ENCODE measurements at regions not wholly inside any gene's neighbourhood (a gene's known extent, or its start where the extent isn't known, plus 50 kb on each side); places are given as distances from the start of the nearest gene placed in this dataset.
"Not testable (repeated sequence)": the region's sequence is repeated elsewhere in the genome, so short reads cannot be mapped to it uniquely, and the experiment has no call there.

- Histone ChIP-seq H3K27ac (replicated peaks) (no peak overlapping the region), H3K4me3 (replicated peaks; ENCODE audit: insufficient read depth, low read length) (no peak overlapping the region), H3K27me3 (ENCODE audit: insufficient read depth, poor library complexity, severe bottlenecking) (no peaks in the 10 kb centered on the region)
- no peak for DNase-seq (ENCODE audit: low read depth in 1 of 2, low spot score in 1 of 2)
- no peak for TF ChIP-seq POLR2AphosphoS5 (IDR thresholded peaks at IDR 0.05; ENCODE audit: low read depth)
- TF ChIP-seq, protein P1, sequence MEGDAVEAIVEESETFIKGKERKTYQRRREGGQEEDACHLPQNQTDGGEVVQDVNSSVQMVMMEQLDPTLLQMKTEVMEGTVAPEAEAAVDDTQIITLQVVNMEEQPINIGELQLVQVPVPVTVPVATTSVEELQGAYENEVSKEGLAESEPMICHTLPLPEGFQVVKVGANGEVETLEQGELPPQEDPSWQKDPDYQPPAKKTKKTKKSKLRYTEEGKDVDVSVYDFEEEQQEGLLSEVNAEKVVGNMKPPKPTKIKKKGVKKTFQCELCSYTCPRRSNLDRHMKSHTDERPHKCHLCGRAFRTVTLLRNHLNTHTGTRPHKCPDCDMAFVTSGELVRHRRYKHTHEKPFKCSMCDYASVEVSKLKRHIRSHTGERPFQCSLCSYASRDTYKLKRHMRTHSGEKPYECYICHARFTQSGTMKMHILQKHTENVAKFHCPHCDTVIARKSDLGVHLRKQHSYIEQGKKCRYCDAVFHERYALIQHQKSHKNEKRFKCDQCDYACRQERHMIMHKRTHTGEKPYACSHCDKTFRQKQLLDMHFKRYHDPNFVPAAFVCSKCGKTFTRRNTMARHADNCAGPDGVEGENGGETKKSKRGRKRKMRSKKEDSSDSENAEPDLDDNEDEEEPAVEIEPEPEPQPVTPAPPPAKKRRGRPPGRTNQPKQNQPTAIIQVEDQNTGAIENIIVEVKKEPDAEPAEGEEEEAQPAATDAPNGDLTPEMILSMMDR (IDR thresholded peaks at IDR 0.05; ENCODE audit: insufficient read depth, low read length) = no peak
- TF ChIP-seq, protein P2, sequence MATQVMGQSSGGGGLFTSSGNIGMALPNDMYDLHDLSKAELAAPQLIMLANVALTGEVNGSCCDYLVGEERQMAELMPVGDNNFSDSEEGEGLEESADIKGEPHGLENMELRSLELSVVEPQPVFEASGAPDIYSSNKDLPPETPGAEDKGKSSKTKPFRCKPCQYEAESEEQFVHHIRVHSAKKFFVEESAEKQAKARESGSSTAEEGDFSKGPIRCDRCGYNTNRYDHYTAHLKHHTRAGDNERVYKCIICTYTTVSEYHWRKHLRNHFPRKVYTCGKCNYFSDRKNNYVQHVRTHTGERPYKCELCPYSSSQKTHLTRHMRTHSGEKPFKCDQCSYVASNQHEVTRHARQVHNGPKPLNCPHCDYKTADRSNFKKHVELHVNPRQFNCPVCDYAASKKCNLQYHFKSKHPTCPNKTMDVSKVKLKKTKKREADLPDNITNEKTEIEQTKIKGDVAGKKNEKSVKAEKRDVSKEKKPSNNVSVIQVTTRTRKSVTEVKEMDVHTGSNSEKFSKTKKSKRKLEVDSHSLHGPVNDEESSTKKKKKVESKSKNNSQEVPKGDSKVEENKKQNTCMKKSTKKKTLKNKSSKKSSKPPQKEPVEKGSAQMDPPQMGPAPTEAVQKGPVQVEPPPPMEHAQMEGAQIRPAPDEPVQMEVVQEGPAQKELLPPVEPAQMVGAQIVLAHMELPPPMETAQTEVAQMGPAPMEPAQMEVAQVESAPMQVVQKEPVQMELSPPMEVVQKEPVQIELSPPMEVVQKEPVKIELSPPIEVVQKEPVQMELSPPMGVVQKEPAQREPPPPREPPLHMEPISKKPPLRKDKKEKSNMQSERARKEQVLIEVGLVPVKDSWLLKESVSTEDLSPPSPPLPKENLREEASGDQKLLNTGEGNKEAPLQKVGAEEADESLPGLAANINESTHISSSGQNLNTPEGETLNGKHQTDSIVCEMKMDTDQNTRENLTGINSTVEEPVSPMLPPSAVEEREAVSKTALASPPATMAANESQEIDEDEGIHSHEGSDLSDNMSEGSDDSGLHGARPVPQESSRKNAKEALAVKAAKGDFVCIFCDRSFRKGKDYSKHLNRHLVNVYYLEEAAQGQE (IDR thresholded peaks at IDR 0.05; ENCODE audit: insufficient replicate concordance, low read depth) = no peak
- TF ChIP-seq GABPA (IDR thresholded peaks at IDR 0.05; ENCODE audit: low read depth) = no peak
- no peak for TF ChIP-seq SPI1 (IDR thresholded peaks at IDR 0.05; ENCODE audit: borderline replicate concordance, low read depth)
These were observed 118.7 kb upstream of the TSPAN8 start for GRCh38 chr12:71276541-71276940.

DNA sequence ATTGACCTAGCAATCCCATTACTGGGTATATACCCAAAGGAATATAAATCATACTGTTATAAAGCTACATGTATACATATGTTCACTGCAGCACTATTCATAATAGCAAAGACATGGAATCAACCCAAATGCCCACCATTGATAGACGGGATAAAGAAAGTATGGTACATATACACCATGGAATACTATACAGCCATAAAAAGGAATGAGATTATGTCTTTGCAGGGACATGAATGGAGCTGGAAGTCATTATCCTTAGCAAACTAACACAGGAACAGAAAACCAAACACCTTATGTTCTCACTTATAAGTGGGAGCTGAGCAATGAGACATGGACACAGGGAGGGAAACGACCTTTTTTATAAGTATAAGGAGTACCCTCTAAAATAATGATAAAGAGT lies 113.0 kb upstream of the TSPAN8 start:
- not testable (repeated sequence) for H3K4me3 ChIP-seq (replicated peaks; ENCODE audit: insufficient read depth, low read length)

GRCh38 chr12:71270057-71270456 lies 112.3 kb upstream of the TSPAN8 start:
- H3K27me3 ChIP-seq (ENCODE audit: insufficient read depth, poor library complexity, severe bottlenecking) = no peaks in the 10 kb centered on the region
- TF ChIP-seq, protein P2 (IDR thresholded peaks at IDR 0.05; ENCODE audit: insufficient replicate concordance, low read depth) = no peak
- no peak for TF ChIP-seq POLR2AphosphoS5 (IDR thresholded peaks at IDR 0.05; ENCODE audit: low read depth)
- no peak for TF ChIP-seq GABPA (IDR thresholded peaks at IDR 0.05; ENCODE audit: low read depth)
- TF ChIP-seq, protein P1 (IDR thresholded peaks at IDR 0.05; ENCODE audit: insufficient read depth, low read length) = no peak
- no peak for TF ChIP-seq SPI1 (IDR thresholded peaks at IDR 0.05; ENCODE audit: borderline replicate concordance, low read depth)
- H3K27ac ChIP-seq (replicated peaks) = no peak overlapping the region
- DNase-seq (ENCODE audit: low read depth in 1 of 2, low spot score in 1 of 2) = no peak
- H3K4me3 ChIP-seq (replicated peaks; ENCODE audit: insufficient read depth, low read length) = no peak overlapping the region

More for the DNA sequence above, 113.0 kb upstream of the TSPAN8 start:
- not testable (repeated sequence) for H3K27ac ChIP-seq (replicated peaks); DNase-seq (ENCODE audit: low read depth in 1 of 2, low spot score in 1 of 2); H3K27me3 ChIP-seq (ENCODE audit: insufficient read depth, poor library complexity, severe bottlenecking)

DNA sequence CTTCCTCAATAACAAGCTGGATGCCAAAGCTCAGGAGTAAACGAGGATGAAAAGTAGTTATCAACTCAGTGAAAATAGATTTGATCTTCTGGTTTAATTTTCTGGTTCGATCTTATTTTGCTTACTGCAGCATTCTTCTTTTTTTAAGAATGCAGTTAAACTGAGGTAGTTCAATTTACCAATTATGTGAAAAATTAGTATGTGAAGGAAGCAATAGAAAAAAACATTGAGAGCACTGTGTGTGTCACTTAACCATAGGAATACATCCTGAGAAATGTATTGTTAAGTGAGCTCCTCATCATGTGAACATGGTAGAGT lies 111.4 kb upstream of the TSPAN8 start:
- H3K27me3 ChIP-seq (ENCODE audit: insufficient read depth, poor library complexity, severe bottlenecking) = no peaks in the 10 kb centered on the region
- no peak for DNase-seq (ENCODE audit: low read depth in 1 of 2, low spot score in 1 of 2)
- TF ChIP-seq, protein P2 (IDR thresholded peaks at IDR 0.05; ENCODE audit: insufficient replicate concordance, low read depth) = no peak
- TF ChIP-seq POLR2AphosphoS5 (IDR thresholded peaks at IDR 0.05; ENCODE audit: low read depth) = no peak
- no peak for TF ChIP-seq SPI1 (IDR thresholded peaks at IDR 0.05; ENCODE audit: borderline replicate concordance, low read depth)
- TF ChIP-seq GABPA (IDR thresholded peaks at IDR 0.05; ENCODE audit: low read depth) = no peak
- TF ChIP-seq, protein P1 (IDR thresholded peaks at IDR 0.05; ENCODE audit: insufficient read depth, low read length) = no peak
- no peak overlapping the region for H3K27ac ChIP-seq (replicated peaks)
- H3K4me3 ChIP-seq (replicated peaks; ENCODE audit: insufficient read depth, low read length) = no peak overlapping the region
